ENCODE measurements at regions not wholly inside any gene's neighbourhood (a gene's known extent, or its start where the extent isn't known, plus 50 kb on each side); places are given as distances from the start of the nearest gene placed in this dataset.

DNA sequence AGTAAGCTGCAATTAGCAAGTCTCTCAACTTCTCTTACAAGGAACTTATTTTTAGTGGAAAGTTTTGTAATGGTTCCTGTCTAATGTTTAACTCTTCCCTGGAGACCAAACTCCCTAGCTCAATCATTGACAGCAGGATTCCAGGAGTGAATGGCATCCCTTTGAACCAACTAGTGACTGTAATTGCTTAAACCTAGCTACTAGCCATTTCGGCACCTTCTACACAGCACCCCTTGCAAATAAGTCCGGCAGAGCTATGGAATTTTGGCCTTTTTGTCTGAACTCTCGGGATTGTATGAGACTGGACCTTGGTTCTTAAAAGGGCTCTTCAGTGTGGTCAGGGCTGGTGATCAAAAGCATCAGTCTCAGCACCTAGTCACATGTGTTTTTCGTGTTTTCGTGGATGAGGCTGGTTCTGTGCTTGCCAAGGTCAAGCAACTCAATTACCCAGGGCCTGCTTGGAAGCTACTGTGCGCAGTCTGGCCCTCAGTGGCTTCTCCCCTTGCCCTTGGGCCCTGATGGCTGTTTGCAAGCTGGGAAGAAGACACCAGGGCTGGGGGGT is 135.3 kb upstream of the NEDD9 start (continued):
- TF ChIP-seq, protein P1, sequence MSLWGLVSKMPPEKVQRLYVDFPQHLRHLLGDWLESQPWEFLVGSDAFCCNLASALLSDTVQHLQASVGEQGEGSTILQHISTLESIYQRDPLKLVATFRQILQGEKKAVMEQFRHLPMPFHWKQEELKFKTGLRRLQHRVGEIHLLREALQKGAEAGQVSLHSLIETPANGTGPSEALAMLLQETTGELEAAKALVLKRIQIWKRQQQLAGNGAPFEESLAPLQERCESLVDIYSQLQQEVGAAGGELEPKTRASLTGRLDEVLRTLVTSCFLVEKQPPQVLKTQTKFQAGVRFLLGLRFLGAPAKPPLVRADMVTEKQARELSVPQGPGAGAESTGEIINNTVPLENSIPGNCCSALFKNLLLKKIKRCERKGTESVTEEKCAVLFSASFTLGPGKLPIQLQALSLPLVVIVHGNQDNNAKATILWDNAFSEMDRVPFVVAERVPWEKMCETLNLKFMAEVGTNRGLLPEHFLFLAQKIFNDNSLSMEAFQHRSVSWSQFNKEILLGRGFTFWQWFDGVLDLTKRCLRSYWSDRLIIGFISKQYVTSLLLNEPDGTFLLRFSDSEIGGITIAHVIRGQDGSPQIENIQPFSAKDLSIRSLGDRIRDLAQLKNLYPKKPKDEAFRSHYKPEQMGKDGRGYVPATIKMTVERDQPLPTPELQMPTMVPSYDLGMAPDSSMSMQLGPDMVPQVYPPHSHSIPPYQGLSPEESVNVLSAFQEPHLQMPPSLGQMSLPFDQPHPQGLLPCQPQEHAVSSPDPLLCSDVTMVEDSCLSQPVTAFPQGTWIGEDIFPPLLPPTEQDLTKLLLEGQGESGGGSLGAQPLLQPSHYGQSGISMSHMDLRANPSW (CRISPR knock-in tag; IDR thresholded peaks at IDR 0.05; ENCODE audit: borderline replicate concordance), result peak; percentile 99
- TF ChIP-seq KLF6 (CRISPR knock-in tag; IDR thresholded peaks at IDR 0.05), result peak; percentile 94
- no peak for TF ChIP-seq TBP (CRISPR knock-in tag; IDR thresholded peaks at IDR 0.05)
- TF ChIP-seq, protein P2, sequence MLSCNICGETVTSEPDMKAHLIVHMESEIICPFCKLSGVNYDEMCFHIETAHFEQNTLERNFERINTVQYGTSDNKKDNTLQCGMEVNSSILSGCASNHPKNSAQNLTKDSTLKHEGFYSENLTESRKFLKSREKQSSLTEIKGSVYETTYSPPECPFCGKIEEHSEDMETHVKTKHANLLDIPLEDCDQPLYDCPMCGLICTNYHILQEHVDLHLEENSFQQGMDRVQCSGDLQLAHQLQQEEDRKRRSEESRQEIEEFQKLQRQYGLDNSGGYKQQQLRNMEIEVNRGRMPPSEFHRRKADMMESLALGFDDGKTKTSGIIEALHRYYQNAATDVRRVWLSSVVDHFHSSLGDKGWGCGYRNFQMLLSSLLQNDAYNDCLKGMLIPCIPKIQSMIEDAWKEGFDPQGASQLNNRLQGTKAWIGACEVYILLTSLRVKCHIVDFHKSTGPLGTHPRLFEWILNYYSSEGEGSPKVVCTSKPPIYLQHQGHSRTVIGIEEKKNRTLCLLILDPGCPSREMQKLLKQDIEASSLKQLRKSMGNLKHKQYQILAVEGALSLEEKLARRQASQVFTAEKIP (CRISPR knock-in tag; IDR thresholded peaks at IDR 0.05; ENCODE audit: borderline replicate concordance), result no peak
- peak; percentile 45; the same call in 1 of the 2 replicates for TF ChIP-seq PRDM15 (CRISPR knock-in tag; IDR thresholded peaks at IDR 0.05)
- TF ChIP-seq MBD4 (IDR thresholded peaks at IDR 0.05; ENCODE audit: borderline replicate concordance, low read length), result no peak
- TF ChIP-seq, protein P3, sequence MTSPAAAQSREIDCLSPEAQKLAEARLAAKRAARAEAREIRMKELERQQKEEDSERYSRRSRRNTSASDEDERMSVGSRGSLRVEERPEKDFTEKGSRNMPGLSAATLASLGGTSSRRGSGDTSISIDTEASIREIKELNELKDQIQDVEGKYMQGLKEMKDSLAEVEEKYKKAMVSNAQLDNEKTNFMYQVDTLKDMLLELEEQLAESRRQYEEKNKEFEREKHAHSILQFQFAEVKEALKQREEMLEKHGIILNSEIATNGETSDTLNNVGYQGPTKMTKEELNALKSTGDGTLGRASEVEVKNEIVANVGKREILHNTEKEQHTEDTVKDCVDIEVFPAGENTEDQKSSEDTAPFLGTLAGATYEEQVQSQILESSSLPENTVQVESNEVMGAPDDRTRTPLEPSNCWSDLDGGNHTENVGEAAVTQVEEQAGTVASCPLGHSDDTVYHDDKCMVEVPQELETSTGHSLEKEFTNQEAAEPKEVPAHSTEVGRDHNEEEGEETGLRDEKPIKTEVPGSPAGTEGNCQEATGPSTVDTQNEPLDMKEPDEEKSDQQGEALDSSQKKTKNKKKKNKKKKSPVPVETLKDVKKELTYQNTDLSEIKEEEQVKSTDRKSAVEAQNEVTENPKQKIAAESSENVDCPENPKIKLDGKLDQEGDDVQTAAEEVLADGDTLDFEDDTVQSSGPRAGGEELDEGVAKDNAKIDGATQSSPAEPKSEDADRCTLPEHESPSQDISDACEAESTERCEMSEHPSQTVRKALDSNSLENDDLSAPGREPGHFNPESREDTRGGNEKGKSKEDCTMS (CRISPR knock-in tag; conservative IDR thresholded peaks at IDR 0.05), result no peak
- TF ChIP-seq SALL2 (CRISPR knock-in tag; IDR thresholded peaks at IDR 0.05), result peak; percentile 57; the same call in 1 of the 2 replicates
- TF ChIP-seq ZNF136 (CRISPR knock-in tag; IDR thresholded peaks at IDR 0.05; ENCODE audit: low read depth), result peak; percentile 73
- peak in 1 of 2 experiments; percentile 54; a peak in 2 of 4 replicates for TF ChIP-seq HMGXB4 (CRISPR knock-in tag; IDR thresholded peaks at IDR 0.05; ENCODE audit: borderline replicate concordance in 1 of 2, low read depth in 1 of 2)
- TF ChIP-seq, protein P4, sequence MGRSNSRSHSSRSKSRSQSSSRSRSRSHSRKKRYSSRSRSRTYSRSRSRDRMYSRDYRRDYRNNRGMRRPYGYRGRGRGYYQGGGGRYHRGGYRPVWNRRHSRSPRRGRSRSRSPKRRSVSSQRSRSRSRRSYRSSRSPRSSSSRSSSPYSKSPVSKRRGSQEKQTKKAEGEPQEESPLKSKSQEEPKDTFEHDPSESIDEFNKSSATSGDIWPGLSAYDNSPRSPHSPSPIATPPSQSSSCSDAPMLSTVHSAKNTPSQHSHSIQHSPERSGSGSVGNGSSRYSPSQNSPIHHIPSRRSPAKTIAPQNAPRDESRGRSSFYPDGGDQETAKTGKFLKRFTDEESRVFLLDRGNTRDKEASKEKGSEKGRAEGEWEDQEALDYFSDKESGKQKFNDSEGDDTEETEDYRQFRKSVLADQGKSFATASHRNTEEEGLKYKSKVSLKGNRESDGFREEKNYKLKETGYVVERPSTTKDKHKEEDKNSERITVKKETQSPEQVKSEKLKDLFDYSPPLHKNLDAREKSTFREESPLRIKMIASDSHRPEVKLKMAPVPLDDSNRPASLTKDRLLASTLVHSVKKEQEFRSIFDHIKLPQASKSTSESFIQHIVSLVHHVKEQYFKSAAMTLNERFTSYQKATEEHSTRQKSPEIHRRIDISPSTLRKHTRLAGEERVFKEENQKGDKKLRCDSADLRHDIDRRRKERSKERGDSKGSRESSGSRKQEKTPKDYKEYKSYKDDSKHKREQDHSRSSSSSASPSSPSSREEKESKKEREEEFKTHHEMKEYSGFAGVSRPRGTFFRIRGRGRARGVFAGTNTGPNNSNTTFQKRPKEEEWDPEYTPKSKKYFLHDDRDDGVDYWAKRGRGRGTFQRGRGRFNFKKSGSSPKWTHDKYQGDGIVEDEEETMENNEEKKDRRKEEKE (IDR thresholded peaks at IDR 0.05), result no peak
- TF ChIP-seq DPF2 (CRISPR knock-in tag; IDR thresholded peaks at IDR 0.05; ENCODE audit: borderline replicate concordance, low read depth), result peak; percentile 86; the same call in 1 of the 2 replicates

Measured in HepG2 (cell line).